Omental fat pad (tissue), 3 donors: ENCODE measurements at regions not wholly inside any gene's neighbourhood (a gene's known extent, or its start where the extent isn't known, plus 50 kb on each side); places are given as distances from the start of the nearest gene placed in this dataset.

Source experiments
- ATAC-seq: fragments of 150-250 bp; one replicate; pipeline ENCODE4 v1.9.1; 2016; ENCODE audit warnings: mild to moderate bottlenecking, moderate library complexity; ENCODE audit not compliant: low FRiP score
- DNase-seq: peaks from one replicate; pipeline ENCODE4 v3.0.0-alpha.2; 2019; ENCODE audit warnings: low spot score
- CTCF ChIP-seq, 3 donors: fragments of 450-650 bp; IDR thresholded peaks; one replicate each; pipeline ENCODE4 v1.5.1; 2016 to 2017; ENCODE audit warnings: antibody characterized with exemption in 3 of 3, mild to moderate bottlenecking in 3 of 3, moderate library complexity in 2 of 3

GRCh38 chr4:181679754-181680153 is 563.4 kb upstream of the TENM3 start:
- no peak for TF ChIP-seq CTCF (IDR thresholded peaks at IDR 0.05)
- ATAC-seq: no peak
- DNase-seq: no peak

- TF ChIP-seq CTCF (IDR thresholded peaks at IDR 0.05): no peak
- ATAC-seq (no peak), DNase-seq (no peak)
Measured at GRCh38 chr4:181682367-181683047, 560.7 kb upstream of the TENM3 start.

GRCh38 chr4:181684310-181684709 is 558.9 kb upstream of the TENM3 start:
- DNase-seq: no peak
- no peak for ATAC-seq
- TF ChIP-seq CTCF (IDR thresholded peaks at IDR 0.05): no peak

- no peak for TF ChIP-seq CTCF (IDR thresholded peaks at IDR 0.05)
- DNase-seq (no peak), ATAC-seq (no peak)
Measured at GRCh38 chr4:181685461-181685860, 557.7 kb upstream of the TENM3 start.

- no peak for DNase-seq
- ATAC-seq: no peak
- TF ChIP-seq CTCF (IDR thresholded peaks at IDR 0.05): no peak
Measured at GRCh38 chr4:181685911-181686310, 557.3 kb upstream of the TENM3 start.

- TF ChIP-seq CTCF (IDR thresholded peaks at IDR 0.05): no peak
- ATAC-seq: no peak
- DNase-seq: no peak
Measured at GRCh38 chr4:181687116-181687515, 556.1 kb upstream of the TENM3 start.

GRCh38 chr4:181688432-181688831 is 554.8 kb upstream of the TENM3 start:
- DNase-seq (no peak), ATAC-seq (no peak)
- TF ChIP-seq CTCF (IDR thresholded peaks at IDR 0.05): no peak
